ENCODE measurements at regions not wholly inside any gene's neighbourhood (a gene's known extent, or its start where the extent isn't known, plus 50 kb on each side); places are given as distances from the start of the nearest gene placed in this dataset.

DNA sequence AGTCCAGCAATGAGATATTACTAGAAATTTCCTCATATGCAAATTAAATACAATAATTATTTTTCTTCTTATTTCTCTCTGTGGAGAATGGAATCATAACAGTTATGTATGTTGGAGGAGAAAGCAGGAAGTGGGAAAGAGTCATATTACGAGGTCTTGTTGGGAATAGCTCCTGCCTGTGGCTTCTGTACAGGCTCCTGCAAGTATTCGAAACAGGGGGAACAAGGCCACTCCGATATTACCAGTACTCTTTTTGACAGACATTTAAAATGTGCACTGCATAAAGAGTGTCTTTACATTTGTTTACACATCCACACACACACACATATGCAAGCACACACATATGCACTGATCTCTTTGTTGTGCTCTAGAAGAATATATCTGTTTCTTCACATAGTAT, 812.0 kb upstream of the ZNF608 start:
- no peak for DNase-seq (ENCODE audit: low read depth in 4 of 4, low spot score in 3 of 4)

DNA sequence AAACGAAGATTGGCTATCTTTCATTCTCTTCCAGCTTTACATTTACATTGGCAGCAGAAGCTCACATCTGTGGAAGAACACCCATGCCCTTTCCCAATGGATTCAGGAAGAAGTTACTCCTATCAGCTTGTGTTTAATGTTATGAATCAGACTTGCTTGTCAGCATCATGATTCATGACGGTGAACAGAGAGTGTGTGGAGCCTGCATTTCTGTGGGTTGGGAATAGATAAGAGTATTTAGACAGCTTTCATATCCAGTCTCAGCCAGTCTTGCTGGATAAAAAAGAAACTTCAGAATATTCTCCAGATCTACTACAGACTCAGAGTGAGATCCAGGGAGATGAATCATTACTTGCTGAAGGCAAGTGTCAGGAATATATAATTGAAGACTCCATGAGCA, 812.9 kb upstream of the ZNF608 start:
- DNase-seq (ENCODE audit: low read depth in 4 of 4, low spot score in 3 of 4): no peak

DNA sequence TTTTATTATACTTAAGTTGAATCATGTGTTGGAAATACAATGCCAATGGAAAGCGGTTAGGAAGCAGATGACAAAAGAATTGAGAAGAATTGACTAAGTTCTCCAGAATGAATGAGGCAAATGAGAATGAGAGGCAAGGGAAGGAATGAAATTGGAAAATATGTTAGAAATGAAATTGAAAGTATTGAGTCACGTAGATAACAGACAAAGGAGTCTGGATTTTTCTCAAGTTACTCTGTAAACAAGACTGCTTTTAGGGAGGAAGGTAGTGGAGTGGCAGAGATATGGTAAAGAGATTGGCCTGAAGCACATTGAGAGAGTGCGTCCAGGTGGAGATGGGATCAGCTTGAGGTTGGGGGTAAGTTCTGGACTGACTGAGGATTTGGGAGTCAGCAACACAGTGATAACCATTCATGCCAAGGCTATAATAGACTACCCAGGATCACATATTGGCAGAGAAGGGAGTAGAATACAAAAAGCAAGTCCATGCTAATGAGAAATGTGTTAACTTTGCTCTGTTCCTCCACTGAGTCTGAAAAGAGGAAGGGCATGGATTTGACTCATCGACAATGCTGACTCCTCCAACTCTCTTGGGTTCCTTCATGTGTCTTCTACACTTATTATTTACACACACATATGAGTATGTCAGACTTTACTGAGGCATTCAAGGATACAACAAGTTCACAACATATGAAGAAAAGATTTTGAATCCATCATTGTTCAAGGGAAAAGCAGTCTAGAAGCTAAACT, 814.2 kb upstream of the ZNF608 start:
- no peak for DNase-seq (ENCODE audit: low read depth in 4 of 4, low spot score in 3 of 4)

GRCh38 chr5:125564317-125564975, 818.0 kb upstream of the ZNF608 start:
- no peak for DNase-seq (ENCODE audit: low read depth in 4 of 4, low spot score in 3 of 4)

- no peak for DNase-seq (ENCODE audit: low read depth in 4 of 4, low spot score in 3 of 4)
Observed at GRCh38 chr5:125574491-125575044, 828.1 kb upstream of the ZNF608 start.

- no peak for DNase-seq (ENCODE audit: low read depth in 4 of 4, low spot score in 3 of 4)
Observed at GRCh38 chr5:125575171-125575890, 828.9 kb upstream of the ZNF608 start.

- peak in 2 of 4 donors; percentile 23 to 26 for DNase-seq (ENCODE audit: low read depth in 4 of 4, low spot score in 3 of 4)
Observed at GRCh38 chr5:125575891-125576505, 829.6 kb upstream of the ZNF608 start.

DNA sequence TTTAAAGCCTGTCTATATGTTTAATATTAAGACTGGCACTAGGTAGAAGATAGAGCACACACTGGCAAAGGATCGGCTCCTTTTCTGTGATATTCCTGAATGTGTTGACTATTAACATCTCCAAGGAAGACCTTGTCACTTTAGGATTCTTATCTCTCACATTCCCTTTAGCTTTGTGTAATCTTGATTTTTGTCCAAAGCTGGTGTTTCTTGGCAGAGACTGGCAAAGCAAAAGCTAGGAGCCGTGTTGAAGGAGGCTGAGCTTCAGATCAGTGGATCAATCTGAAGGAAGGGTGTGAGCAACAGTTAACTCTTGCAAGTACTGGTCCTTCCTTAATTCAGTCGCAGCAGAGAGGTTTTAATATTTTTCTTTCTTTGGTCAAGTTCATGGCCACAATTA, 830.4 kb upstream of the ZNF608 start:
- DNase-seq (ENCODE audit: low read depth in 4 of 4, low spot score in 3 of 4): no peak

GRCh38 chr5:125578551-125578950, 832.1 kb upstream of the ZNF608 start:
- DNase-seq (ENCODE audit: low read depth in 4 of 4, low spot score in 3 of 4): no peak

DNA sequence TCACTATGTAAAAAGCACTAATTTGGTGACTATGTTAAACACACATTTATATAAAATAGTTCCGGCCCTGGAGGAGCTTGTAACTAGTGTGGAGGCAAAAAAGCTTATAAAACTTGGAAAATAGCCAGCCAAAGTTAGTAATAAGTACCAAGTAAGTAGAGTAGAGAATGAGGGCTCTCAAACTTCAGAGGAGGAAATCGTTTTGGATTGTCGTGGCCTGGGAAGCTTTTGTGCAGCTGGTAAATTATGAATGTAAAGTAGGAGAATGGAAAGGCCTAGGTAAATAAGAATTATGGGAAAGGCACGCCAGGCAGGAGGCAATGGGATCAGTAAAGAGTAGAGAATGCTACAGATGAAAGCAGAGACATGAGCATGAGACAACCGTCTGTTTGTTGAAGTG, 832.7 kb upstream of the ZNF608 start:
- no peak for DNase-seq (ENCODE audit: low read depth in 4 of 4, low spot score in 3 of 4)

GRCh38 chr5:125581311-125581710, 834.9 kb upstream of the ZNF608 start:
- DNase-seq (ENCODE audit: low read depth in 4 of 4, low spot score in 3 of 4): no peak

DNA sequence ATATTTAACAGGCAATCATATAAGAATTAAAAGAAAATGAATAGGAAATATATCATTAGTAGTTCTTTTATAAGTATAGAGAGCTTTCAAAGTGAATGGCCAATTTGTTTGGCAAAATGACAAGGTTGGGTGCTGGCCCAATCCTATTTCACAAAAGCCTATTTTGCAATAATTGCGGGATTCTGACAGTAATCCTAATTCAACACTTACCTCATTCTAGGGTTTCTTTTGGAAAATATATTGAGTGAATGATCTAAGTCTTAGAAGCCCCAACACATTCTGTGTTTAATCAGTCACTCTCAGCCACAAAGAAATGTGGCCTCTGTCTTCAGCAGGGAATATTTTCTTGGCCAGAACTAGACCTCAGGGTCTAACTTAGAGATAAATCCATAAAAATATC, 835.9 kb upstream of the ZNF608 start:
- no peak for DNase-seq (ENCODE audit: low read depth in 4 of 4, low spot score in 3 of 4)

DNA sequence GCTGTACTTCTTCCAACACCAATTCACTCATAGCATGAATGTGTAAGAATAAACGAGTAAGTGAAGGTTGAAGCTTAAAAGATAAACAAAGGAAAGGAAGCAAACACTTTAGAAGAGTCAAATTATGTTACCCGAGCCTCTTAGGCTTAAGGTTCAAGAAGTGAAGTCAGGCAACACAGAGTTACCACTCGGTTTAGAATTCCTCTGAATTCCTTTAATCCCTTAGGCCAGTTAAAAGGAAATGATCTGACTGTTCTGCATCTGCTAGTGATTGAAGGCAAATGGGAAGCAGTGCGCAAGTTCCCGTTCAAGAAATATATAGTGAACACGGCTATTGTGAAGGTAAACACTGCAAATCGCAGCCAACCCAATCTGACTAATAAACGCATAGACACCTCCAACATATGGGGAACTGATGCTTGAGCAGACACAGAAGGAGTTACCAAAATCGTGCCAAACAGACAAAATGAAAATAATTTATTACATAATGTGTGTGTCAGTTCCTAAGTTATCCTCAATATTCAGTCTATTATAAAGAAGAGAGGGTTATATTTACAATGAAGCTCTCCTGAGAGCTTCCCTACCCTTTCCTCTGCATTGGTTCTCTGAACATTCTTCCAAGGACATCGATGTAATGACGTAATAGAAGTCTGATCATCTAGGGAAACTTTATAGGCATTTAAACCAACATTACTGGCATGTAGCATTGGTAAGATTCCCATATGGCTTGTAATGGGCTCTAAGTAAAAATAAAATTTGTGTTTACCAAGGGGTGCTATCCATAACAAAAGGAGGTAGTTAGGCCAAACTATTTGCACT, 837.1 kb upstream of the ZNF608 start:
- DNase-seq (ENCODE audit: low read depth in 4 of 4, low spot score in 3 of 4): no peak

DNA sequence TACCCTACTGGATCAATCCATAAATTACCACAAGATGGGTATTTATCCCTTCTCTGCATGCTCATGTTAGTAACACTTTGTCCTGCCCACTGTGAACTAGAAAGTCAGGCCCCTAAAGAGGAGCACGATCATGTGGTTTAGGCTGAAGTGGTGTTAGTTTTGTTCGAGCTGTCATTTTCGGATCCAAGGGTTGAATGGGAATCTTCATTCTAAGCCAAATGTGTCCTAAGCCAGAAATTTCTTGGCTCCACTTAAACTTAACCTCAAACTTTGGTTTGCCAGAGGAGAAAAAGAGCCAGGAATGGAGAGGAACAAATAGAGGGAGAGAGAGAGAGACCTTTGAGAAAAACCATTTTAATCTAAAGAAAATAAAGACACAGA, 837.7 kb upstream of the ZNF608 start:
- no peak for DNase-seq (ENCODE audit: low read depth in 4 of 4, low spot score in 3 of 4)

- DNase-seq (ENCODE audit: low read depth in 4 of 4, low spot score in 3 of 4): no peak
Observed at GRCh38 chr5:125587631-125588030, 835.6 kb upstream of the GRAMD2B start.

DNA sequence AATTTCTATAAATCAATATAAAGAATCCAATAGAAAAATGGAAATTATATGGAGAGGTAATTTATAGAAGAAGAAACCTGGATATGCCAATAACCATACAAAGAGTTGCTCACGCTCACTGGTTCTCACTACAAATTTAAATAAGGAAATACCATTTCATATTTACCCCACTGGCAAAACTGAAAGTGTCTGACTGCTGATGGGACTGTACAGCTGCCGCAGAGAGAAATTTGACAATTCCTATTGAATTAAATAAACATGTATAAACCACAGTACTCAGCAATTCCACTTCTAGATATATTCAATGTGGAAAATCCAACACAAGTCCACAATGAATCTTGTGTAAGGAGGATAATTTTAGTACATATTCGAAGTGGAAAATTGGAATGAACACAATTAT, 830.4 kb upstream of the GRAMD2B start:
- DNase-seq (ENCODE audit: low read depth in 4 of 4, low spot score in 3 of 4): no peak

- DNase-seq (ENCODE audit: low read depth in 4 of 4, low spot score in 3 of 4): peak; percentile 39 to 56 (median 52)
Observed at GRCh38 chr5:125595095-125595494, 828.1 kb upstream of the GRAMD2B start.

DNA sequence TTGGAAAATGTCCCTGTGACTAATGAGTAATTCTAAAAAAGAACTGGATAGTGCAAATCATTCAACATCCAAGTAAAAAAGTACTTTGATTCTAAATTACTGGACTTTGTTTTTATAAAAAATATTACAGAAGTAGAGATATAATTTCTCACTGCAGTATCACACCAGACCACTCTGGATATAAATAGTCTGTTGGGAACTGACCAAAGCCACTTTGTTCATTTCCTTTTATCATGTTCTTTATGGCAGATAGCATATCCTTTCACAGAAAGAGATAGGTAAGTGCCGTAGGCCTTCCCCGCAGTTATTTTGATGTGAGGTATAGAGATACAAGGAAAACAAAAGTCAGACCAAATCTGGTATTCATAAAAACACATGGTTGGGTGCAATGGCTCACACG, 827.4 kb upstream of the GRAMD2B start:
- no peak for DNase-seq (ENCODE audit: low read depth in 4 of 4, low spot score in 3 of 4)

GRCh38 chr5:125597338-125597737, 825.9 kb upstream of the GRAMD2B start:
- no peak for DNase-seq (ENCODE audit: low read depth in 4 of 4, low spot score in 3 of 4)

- no peak for DNase-seq (ENCODE audit: low read depth in 4 of 4, low spot score in 3 of 4)
Observed at GRCh38 chr5:125600559-125600958, 822.6 kb upstream of the GRAMD2B start.
